ENCODE measurements at regions not wholly inside any gene's neighbourhood (a gene's known extent, or its start where the extent isn't known, plus 50 kb on each side); places are given as distances from the start of the nearest gene placed in this dataset.
"Not testable (repeated sequence)": the region's sequence is repeated elsewhere in the genome, so short reads cannot be mapped to it uniquely, and the experiment has no call there.

- Histone ChIP-seq H3K9me3 (ENCODE audit: insufficient read depth, low read length) (no peaks in the 10 kb centered on the region), H3K9ac (ENCODE audit: low read length) (no peak overlapping the region), H3K27me3 (ENCODE audit: low read depth, low read length) (no peaks in the 10 kb centered on the region), H3K4me1 (ENCODE audit: low read length) (no peaks in the 10 kb centered on the region), H3K36me3 (replicated peaks; ENCODE audit: low read depth, low read length) (no peaks in the 10 kb centered on the region), H3K27ac (ENCODE audit: low read length) (no peak overlapping the region), H3K4me3 (ENCODE audit: low read length) (no peak overlapping the region), H3K79me2 (ENCODE audit: low read length) (no peaks in the 10 kb centered on the region), H3K4me2 (ENCODE audit: low read length) (no peak overlapping the region), H4K20me1 (ENCODE audit: insufficient read depth, low read length) (no peaks in the 10 kb centered on the region), H2AFZ (ENCODE audit: low read depth, low read length) (no peak overlapping the region)
- TF ChIP-seq EZH2phosphoT487 (IDR thresholded peaks at IDR 0.05; ENCODE audit: low read depth) (no peak), CTCF (IDR thresholded peaks at IDR 0.05; ENCODE audit: low read depth, low read length) (no peak)
Observed at GRCh38 chr2:33696234-33696633, 97.1 kb upstream of the FAM98A start.

GRCh38 chr2:33694904-33695303 lies 95.8 kb upstream of the FAM98A start:
- Histone ChIP-seq H3K4me3 (ENCODE audit: low read length) (no peak overlapping the region), H3K4me1 (ENCODE audit: low read length) (no peaks in the 10 kb centered on the region), H3K4me2 (ENCODE audit: low read length) (no peak overlapping the region), H3K9ac (ENCODE audit: low read length) (no peak overlapping the region), H2AFZ (ENCODE audit: low read depth, low read length) (no peak overlapping the region), H3K27ac (ENCODE audit: low read length) (no peak overlapping the region), H3K27me3 (ENCODE audit: low read depth, low read length) (no peaks in the 10 kb centered on the region), H4K20me1 (ENCODE audit: insufficient read depth, low read length) (no peaks in the 10 kb centered on the region), H3K36me3 (replicated peaks; ENCODE audit: low read depth, low read length) (no peaks in the 10 kb centered on the region), H3K79me2 (ENCODE audit: low read length) (no peaks in the 10 kb centered on the region), H3K9me3 (ENCODE audit: insufficient read depth, low read length) (no peaks in the 10 kb centered on the region)
- TF ChIP-seq CTCF (IDR thresholded peaks at IDR 0.05; ENCODE audit: low read depth, low read length) (no peak), EZH2phosphoT487 (IDR thresholded peaks at IDR 0.05; ENCODE audit: low read depth) (no peak)

- not testable (repeated sequence) for H3K36me3 ChIP-seq (replicated peaks; ENCODE audit: low read depth, low read length); H3K4me3 ChIP-seq (ENCODE audit: low read length); H3K9ac ChIP-seq (ENCODE audit: low read length); H3K4me1 ChIP-seq (ENCODE audit: low read length); H4K20me1 ChIP-seq (ENCODE audit: insufficient read depth, low read length); H3K4me2 ChIP-seq (ENCODE audit: low read length); H3K79me2 ChIP-seq (ENCODE audit: low read length); H3K9me3 ChIP-seq (ENCODE audit: insufficient read depth, low read length); H3K27me3 ChIP-seq (ENCODE audit: low read depth, low read length); H2AFZ ChIP-seq (ENCODE audit: low read depth, low read length); H3K27ac ChIP-seq (ENCODE audit: low read length)
Observed at GRCh38 chr2:33690686-33691085, 91.6 kb upstream of the FAM98A start.

- Histone ChIP-seq H3K4me1 (ENCODE audit: low read length) (no peaks in the 10 kb centered on the region), H4K20me1 (ENCODE audit: insufficient read depth, low read length) (no peaks in the 10 kb centered on the region), H3K27ac (ENCODE audit: low read length) (no peak overlapping the region), H3K4me3 (ENCODE audit: low read length) (no peak overlapping the region), H3K27me3 (ENCODE audit: low read depth, low read length) (no peaks in the 10 kb centered on the region), H3K9me3 (ENCODE audit: insufficient read depth, low read length) (no peaks in the 10 kb centered on the region), H2AFZ (ENCODE audit: low read depth, low read length) (no peak overlapping the region), H3K79me2 (ENCODE audit: low read length) (no peaks in the 10 kb centered on the region), H3K36me3 (replicated peaks; ENCODE audit: low read depth, low read length) (no peaks in the 10 kb centered on the region), H3K9ac (ENCODE audit: low read length) (no peak overlapping the region), H3K4me2 (ENCODE audit: low read length) (no peak overlapping the region)
- TF ChIP-seq EZH2phosphoT487 (IDR thresholded peaks at IDR 0.05; ENCODE audit: low read depth) (no peak), CTCF (IDR thresholded peaks at IDR 0.05; ENCODE audit: low read depth, low read length) (peak; percentile 39)
Observed at GRCh38 chr2:33681364-33681757, 82.3 kb upstream of the FAM98A start.

Data from OCI-LY3 (cell line).